Activated naive CD4-positive, alpha-beta T cell treated with anti-CD3 and anti-CD28 coated beads, Interleukin-2, amount 50 U/mL, for 72 hours (primary cell): ENCODE measurements at regions not wholly inside any gene's neighbourhood (a gene's known extent, or its start where the extent isn't known, plus 50 kb on each side); places are given as distances from the start of the nearest gene placed in this dataset.

Experiments
- ATAC-seq, 2 donors: fragments of 150-1000 bp; cut with Tn5 transposase; 2 replicates each; pipeline ENCODE4 v1.10.0; 2021; ENCODE audit warnings: mild to moderate bottlenecking in 2 of 2, moderate library complexity in 2 of 2
- DNase-seq, 2 donors: peaks; one replicate each; pipeline ENCODE4 v3.0.0; 2021 to 2022; ENCODE audit warnings: low spot score in 2 of 2
- H3K27ac Mint-ChIP-seq, 2 donors: one replicate each; pipeline ENCODE4 v1.8.0; 2022; ENCODE audit warnings: mild to moderate bottlenecking in 2 of 2, mixed read lengths in 2 of 2
- H3K36me3 Mint-ChIP-seq, 2 donors: one replicate each; pipeline ENCODE4 v1.8.0; 2022; ENCODE audit warnings: mixed read lengths in 2 of 2
- H3K9me3 Mint-ChIP-seq, 2 donors: one replicate each; pipeline ENCODE4 v1.8.0; 2022; ENCODE audit warnings: mixed read lengths in 2 of 2

GRCh38 chr3:106212665-106213222 is 343.9 kb upstream of the CBLB start:
- Mint-ChIP-seq H3K36me3 (peaks cover 0 to 25% of the 10 kb centered on the region in 2 donors), H3K9me3 (peaks cover 8 to 15% of the 10 kb centered on the region in 2 donors), H3K27ac (no peak overlapping the region)
- DNase-seq, result no peak
- ATAC-seq, result no peak

GRCh38 chr3:106213954-106214353 is 345.1 kb upstream of the CBLB start:
- DNase-seq (no peak), ATAC-seq (no peak)
- peaks cover 8 to 15% of the 10 kb centered on the region in 2 donors for H3K9me3 Mint-ChIP-seq
- peak overlapping the region in 1 of 2 donors; percentile 85 for H3K27ac Mint-ChIP-seq
- peaks cover 0 to 32% of the 10 kb centered on the region in 2 donors for H3K36me3 Mint-ChIP-seq

DNA sequence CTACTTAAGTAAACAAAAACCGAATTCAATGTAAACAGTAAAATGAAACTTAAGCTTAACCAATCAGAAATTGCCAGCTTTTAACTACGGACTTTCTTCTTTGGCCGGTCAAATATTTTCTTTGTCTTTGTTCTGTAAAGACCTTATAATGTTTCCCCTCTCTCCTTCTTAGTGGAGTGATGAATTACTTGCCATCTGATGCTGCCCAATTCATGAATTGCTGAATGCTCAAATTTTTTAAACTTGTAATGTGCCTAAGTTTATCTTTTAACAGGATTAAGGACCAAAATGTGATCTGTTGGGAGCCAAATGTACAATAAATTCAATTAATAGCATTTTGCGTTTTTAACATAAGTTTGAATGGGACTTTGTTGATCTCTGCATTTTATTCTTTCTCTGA is 345.8 kb upstream of the CBLB start:
- no peak for ATAC-seq
- no peak for DNase-seq
- H3K27ac Mint-ChIP-seq, result peak overlapping the region; percentile 69 to 85
- peaks cover 0 to 38% of the 10 kb centered on the region in 2 donors for H3K36me3 Mint-ChIP-seq
- peaks cover 8 to 15% of the 10 kb centered on the region in 2 donors for H3K9me3 Mint-ChIP-seq

- Mint-ChIP-seq H3K36me3 (peaks cover 3 to 42% of the 10 kb centered on the region in 2 donors), H3K9me3 (peaks cover 8 to 15% of the 10 kb centered on the region in 2 donors), H3K27ac (peak overlapping the region; percentile 69 to 85)
- DNase-seq (peak in 1 of 2 donors; percentile 24), ATAC-seq (peak; percentile 96 to 97)
Observed at GRCh38 chr3:106215047-106215446, 346.2 kb upstream of the CBLB start.

- H3K36me3 Mint-ChIP-seq, result peaks cover 29 to 69% of the 10 kb centered on the region in 2 donors
- DNase-seq (no peak), ATAC-seq (no peak)
- H3K9me3 Mint-ChIP-seq, result peaks cover 24 to 33% of the 10 kb centered on the region in 2 donors
- no peak overlapping the region for H3K27ac Mint-ChIP-seq
Observed at GRCh38 chr3:106217745-106218144, 348.9 kb upstream of the CBLB start.

- H3K9me3 Mint-ChIP-seq, result peaks cover 14 to 16% of the 10 kb centered on the region in 2 donors
- no peak for DNase-seq
- ATAC-seq, result no peak
Observed at GRCh38 chr3:106227068-106227467, 358.3 kb upstream of the CBLB start.

GRCh38 chr3:106228271-106228670 is 359.5 kb upstream of the CBLB start:
- H3K36me3 Mint-ChIP-seq, result peaks cover 12 to 66% of the 10 kb centered on the region in 2 donors
- ATAC-seq (no peak), DNase-seq (no peak)
- H3K9me3 Mint-ChIP-seq, result peaks cover 13% of the 10 kb centered on the region in 2 donors
- no peak overlapping the region for H3K27ac Mint-ChIP-seq

More at GRCh38 chr3:106227068-106227467, 358.3 kb upstream of the CBLB start:
- peaks cover 16 to 66% of the 10 kb centered on the region in 2 donors for H3K36me3 Mint-ChIP-seq
- H3K27ac Mint-ChIP-seq, result no peak overlapping the region

GRCh38 chr3:106229495-106230278 is 360.9 kb upstream of the CBLB start:
- Mint-ChIP-seq H3K9me3 (peaks cover 12 to 19% of the 10 kb centered on the region in 2 donors), H3K27ac (no peak overlapping the region), H3K36me3 (peaks cover 12 to 66% of the 10 kb centered on the region in 2 donors)
- ATAC-seq (no peak), DNase-seq (no peak)

GRCh38 chr3:106231086-106231485 is 362.3 kb upstream of the CBLB start:
- H3K36me3 Mint-ChIP-seq, result peaks cover 17 to 74% of the 10 kb centered on the region in 2 donors
- peak; percentile 84 to 92 for ATAC-seq
- H3K9me3 Mint-ChIP-seq, result peaks cover 11 to 26% of the 10 kb centered on the region in 2 donors
- no peak for DNase-seq
- peak overlapping the region; percentile 89 to 94 for H3K27ac Mint-ChIP-seq

- no peak overlapping the region for H3K27ac Mint-ChIP-seq
- peaks cover 22 to 69% of the 10 kb centered on the region in 2 donors for H3K36me3 Mint-ChIP-seq
- peaks cover 17 to 32% of the 10 kb centered on the region in 2 donors for H3K9me3 Mint-ChIP-seq
- DNase-seq, result no peak
- no peak for ATAC-seq
Observed at GRCh38 chr3:106232956-106233355, 364.1 kb upstream of the CBLB start.

DNA sequence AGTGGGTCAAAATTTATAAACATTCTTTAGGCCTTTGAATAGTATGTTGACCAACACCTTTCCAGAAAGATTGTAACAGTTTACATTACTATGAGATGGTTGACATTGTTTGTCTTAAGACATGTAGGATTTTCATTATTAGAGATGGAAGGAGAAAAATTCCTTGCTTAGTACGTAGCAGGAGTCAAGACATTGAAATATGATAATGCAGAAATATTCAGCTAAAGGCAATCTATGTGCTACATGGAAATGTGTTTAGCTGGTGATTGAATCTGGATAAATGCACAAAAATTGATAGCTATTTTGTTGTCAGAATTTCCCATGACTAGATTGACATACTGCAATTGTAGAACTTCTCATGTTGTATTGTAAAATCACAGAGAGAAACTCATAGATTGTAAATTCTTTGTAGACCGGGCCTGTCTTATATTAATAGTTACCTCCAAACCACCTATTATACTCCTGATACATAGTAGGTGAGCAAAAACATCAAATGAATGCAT is 370.4 kb upstream of the CBLB start:
- ATAC-seq, result no peak
- DNase-seq, result no peak
- Mint-ChIP-seq H3K27ac (no peak overlapping the region), H3K9me3 (peaks cover 11 to 21% of the 10 kb centered on the region in 2 donors), H3K36me3 (peaks cover 15 to 35% of the 10 kb centered on the region in 2 donors)

DNA sequence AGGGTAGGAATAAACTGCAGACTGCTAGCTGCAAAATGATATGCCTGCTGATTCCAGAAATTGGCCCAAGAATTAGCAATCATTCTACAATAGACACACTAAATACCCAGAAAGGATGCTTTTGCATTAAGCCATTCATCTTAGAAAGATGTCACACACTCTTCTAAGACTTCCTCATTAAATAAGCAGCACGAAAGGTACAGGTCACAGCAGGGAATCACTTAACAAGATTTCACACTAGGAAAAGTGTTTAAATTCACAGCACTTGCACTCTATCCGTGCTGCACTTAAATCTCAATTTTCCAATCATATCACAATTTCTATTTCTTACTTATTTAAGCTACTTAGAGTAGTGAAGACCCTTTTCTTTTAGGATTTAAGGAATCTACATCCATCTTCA is 372.8 kb upstream of the CBLB start:
- peaks cover 5 to 21% of the 10 kb centered on the region in 2 donors for H3K36me3 Mint-ChIP-seq
- peaks cover 5 to 6% of the 10 kb centered on the region in 2 donors for H3K9me3 Mint-ChIP-seq
- no peak overlapping the region for H3K27ac Mint-ChIP-seq
- DNase-seq, result no peak
- no peak for ATAC-seq

DNA sequence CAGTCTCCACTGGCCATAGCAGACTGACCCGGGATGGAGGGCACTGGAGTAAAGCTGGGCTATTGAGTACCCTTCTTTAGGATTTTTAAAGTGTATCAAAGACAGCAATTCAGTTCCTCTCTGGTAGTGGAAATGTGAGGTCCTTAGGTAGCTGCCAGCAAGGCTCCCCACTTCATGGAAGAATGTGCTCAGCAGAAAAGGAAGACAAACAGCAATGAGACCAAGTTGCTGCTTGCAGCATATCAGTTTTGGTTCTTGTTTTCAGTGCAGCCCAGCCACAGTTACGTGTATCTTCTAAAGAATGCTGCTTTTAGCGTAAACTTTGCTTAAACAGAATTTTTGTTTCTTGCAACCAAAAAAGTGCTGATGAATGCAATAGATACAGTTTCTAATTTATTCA is 374.0 kb upstream of the CBLB start:
- H3K9me3 Mint-ChIP-seq, result no peaks in the 10 kb centered on the region
- H3K36me3 Mint-ChIP-seq, result peaks cover 0 to 14% of the 10 kb centered on the region in 2 donors
- no peak for ATAC-seq
- no peak for DNase-seq
- no peak overlapping the region for H3K27ac Mint-ChIP-seq

- no peak for ATAC-seq
Observed at GRCh38 chr3:106245400-106245799, 376.6 kb upstream of the CBLB start.

GRCh38 chr3:106247902-106248684 is 379.3 kb upstream of the CBLB start:
- no peak for DNase-seq
- no peak overlapping the region for H3K27ac Mint-ChIP-seq
- peaks cover 11 to 23% of the 10 kb centered on the region in 2 donors for H3K9me3 Mint-ChIP-seq
- peak; percentile 62 to 91 for ATAC-seq
- peaks cover 19 to 31% of the 10 kb centered on the region in 2 donors for H3K36me3 Mint-ChIP-seq

More at GRCh38 chr3:106245400-106245799, 376.6 kb upstream of the CBLB start:
- peaks cover 7 to 15% of the 10 kb centered on the region in 2 donors for H3K36me3 Mint-ChIP-seq
- H3K9me3 Mint-ChIP-seq, result peaks cover 6 to 11% of the 10 kb centered on the region in 2 donors
- DNase-seq, result no peak
- H3K27ac Mint-ChIP-seq, result no peak overlapping the region

GRCh38 chr3:106249159-106249558 is 380.3 kb upstream of the CBLB start:
- H3K9me3 Mint-ChIP-seq, result peaks cover 11 to 23% of the 10 kb centered on the region in 2 donors
- peaks cover 19 to 31% of the 10 kb centered on the region in 2 donors for H3K36me3 Mint-ChIP-seq
- ATAC-seq (no peak), DNase-seq (no peak)
- no peak overlapping the region for H3K27ac Mint-ChIP-seq
